Activated CD4-positive, alpha-beta memory T cell treated with anti-CD3 and anti-CD28 coated beads, Interleukin-2, amount 10 ng/mL, durations not matched to agents 7 days and 5 days (primary cell): ENCODE measurements at regions not wholly inside any gene's neighbourhood (a gene's known extent, or its start where the extent isn't known, plus 50 kb on each side); places are given as distances from the start of the nearest gene placed in this dataset.

ENCODE experiments used
- CTCF ChIA-PET: fragments of 350-600 bp; sonication (Branson Sonifier 250); formaldehyde crosslinking; loops from one replicate; lab custom pipeline; 2021; ENCODE audit warnings: antibody characterized with exemption, inconsistent platforms; lab: Charles Lee
- POLR2A ChIA-PET: fragments of 350-600 bp; sonication (Branson Sonifier 250); formaldehyde crosslinking; loops from one replicate; lab custom pipeline; 2021; ENCODE audit warnings: antibody characterized with exemption; lab: Charles Lee
- DNase-seq: peaks from one replicate; pipeline ENCODE4 v3.0.0-alpha.2; 2020
- H3K27ac Mint-ChIP-seq: one replicate; pipeline ENCODE4 v1.8.0; 2021; ENCODE audit warnings: mild to moderate bottlenecking, mixed read lengths
- H3K27me3 Mint-ChIP-seq: one replicate; pipeline ENCODE4 v1.8.0; 2021; ENCODE audit warnings: mixed read lengths
- H3K36me3 Mint-ChIP-seq: one replicate; pipeline ENCODE4 v1.8.0; 2021; ENCODE audit warnings: low read depth, mixed read lengths
- H3K4me1 Mint-ChIP-seq: one replicate; pipeline ENCODE4 v1.8.0; 2021; ENCODE audit warnings: mixed read lengths
- H3K4me3 Mint-ChIP-seq: one replicate; pipeline ENCODE4 v1.8.0; 2021; ENCODE audit warnings: mild to moderate bottlenecking, mixed read lengths
- H3K9me3 Mint-ChIP-seq: one replicate; pipeline ENCODE4 v1.8.0; 2021; ENCODE audit warnings: mixed read lengths

- CTCF ChIA-PET: interaction anchor here (0.6 kb wide), 1 partner anchor 844 kb away, joined by 3 read pairs; no protein-coding TSS in a partner anchor
Observed at GRCh38 chr5:166024970-166025369, 2266.5 kb upstream of the WWC1 start.

DNA sequence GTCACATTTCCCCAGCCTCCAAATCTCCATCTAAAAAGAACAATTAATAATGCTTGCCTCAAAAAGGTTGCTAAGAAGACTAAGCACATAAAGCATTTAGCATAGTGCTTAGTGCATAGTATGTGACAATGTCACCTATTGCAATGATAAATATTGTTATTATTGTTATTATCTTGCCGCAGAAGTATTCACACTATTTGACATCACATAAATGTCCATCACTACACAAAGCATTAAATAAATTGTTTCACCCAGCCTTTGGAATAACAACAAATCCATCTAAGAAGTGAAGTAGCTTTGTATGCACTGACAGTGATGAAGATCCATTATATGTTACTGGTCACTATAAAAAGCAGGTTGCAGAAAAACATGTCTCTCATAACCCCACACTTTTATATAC is 2263.9 kb upstream of the WWC1 start:
- POLR2A ChIA-PET: no interaction called here
- H3K27me3 Mint-ChIP-seq: no peaks in the 10 kb centered on the region
- CTCF ChIA-PET: no interaction called here

More at GRCh38 chr5:166024970-166025369, 2266.5 kb upstream of the WWC1 start:
- Mint-ChIP-seq H3K4me1 (no peaks in the 10 kb centered on the region), H3K36me3 (no peaks in the 10 kb centered on the region), H3K27ac (no peak overlapping the region), H3K4me3 (no peak overlapping the region), H3K27me3 (no peaks in the 10 kb centered on the region), H3K9me3 (peaks cover 10% of the 10 kb centered on the region)
- no peak for DNase-seq
- POLR2A ChIA-PET: no interaction called here

DNA sequence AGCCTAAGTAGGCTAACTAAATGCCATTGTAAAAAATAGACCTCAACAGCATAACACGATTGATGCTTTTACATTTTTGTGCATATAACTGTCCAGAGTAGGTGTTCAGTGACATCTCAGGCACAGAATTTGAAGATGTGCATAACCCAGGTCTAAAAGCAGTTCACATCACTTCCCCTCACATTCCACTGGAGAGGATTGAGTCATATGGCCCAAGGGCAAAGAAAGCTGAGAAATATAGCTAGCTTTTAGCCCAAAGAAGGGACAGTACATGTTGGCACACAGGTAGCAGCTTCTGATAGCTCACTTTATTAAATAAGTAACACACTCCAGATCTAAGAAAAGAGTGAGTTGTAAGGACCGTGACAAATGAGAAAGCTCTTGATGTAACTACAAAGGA is 2259.5 kb upstream of the WWC1 start:
- DNase-seq: no peak
- no peak overlapping the region for H3K4me3 Mint-ChIP-seq
- ChIA-PET CTCF (no interaction called here), POLR2A (no interaction called here)
- H3K9me3 Mint-ChIP-seq: peaks cover 8% of the 10 kb centered on the region
- H3K27me3 Mint-ChIP-seq: no peaks in the 10 kb centered on the region
- H3K4me1 Mint-ChIP-seq: no peaks in the 10 kb centered on the region
- no peaks in the 10 kb centered on the region for H3K36me3 Mint-ChIP-seq
- no peak overlapping the region for H3K27ac Mint-ChIP-seq

More for the DNA sequence above, 2263.9 kb upstream of the WWC1 start:
- DNase-seq: no peak
- Mint-ChIP-seq H3K9me3 (peaks cover 10% of the 10 kb centered on the region), H3K4me3 (no peak overlapping the region), H3K4me1 (no peaks in the 10 kb centered on the region), H3K36me3 (no peaks in the 10 kb centered on the region), H3K27ac (no peak overlapping the region)

- POLR2A ChIA-PET: no interaction called here
- no peaks in the 10 kb centered on the region for H3K27me3 Mint-ChIP-seq
- peaks cover 8% of the 10 kb centered on the region for H3K9me3 Mint-ChIP-seq
- CTCF ChIA-PET: no interaction called here
- H3K4me1 Mint-ChIP-seq: no peaks in the 10 kb centered on the region
- H3K36me3 Mint-ChIP-seq: no peaks in the 10 kb centered on the region
- no peak overlapping the region for H3K27ac Mint-ChIP-seq
- no peak for DNase-seq
- no peak overlapping the region for H3K4me3 Mint-ChIP-seq
Observed at GRCh38 chr5:166032601-166033000, 2258.8 kb upstream of the WWC1 start.

- Mint-ChIP-seq H3K27me3 (no peaks in the 10 kb centered on the region), H3K9me3 (peaks cover 6% of the 10 kb centered on the region), H3K27ac (no peak overlapping the region), H3K4me3 (no peak overlapping the region), H3K4me1 (no peaks in the 10 kb centered on the region), H3K36me3 (no peaks in the 10 kb centered on the region)
- CTCF ChIA-PET: no interaction called here
- POLR2A ChIA-PET: no interaction called here
- DNase-seq: no peak
Observed at GRCh38 chr5:166045961-166046360, 2245.5 kb upstream of the WWC1 start.

- Mint-ChIP-seq H3K4me3 (no peak overlapping the region), H3K9me3 (peaks cover 8% of the 10 kb centered on the region), H3K36me3 (no peaks in the 10 kb centered on the region), H3K4me1 (no peaks in the 10 kb centered on the region), H3K27me3 (no peaks in the 10 kb centered on the region), H3K27ac (no peak overlapping the region)
- CTCF ChIA-PET: no interaction called here
- no peak for DNase-seq
- POLR2A ChIA-PET: no interaction called here
Observed at GRCh38 chr5:166046956-166047355, 2244.5 kb upstream of the WWC1 start.

- ChIA-PET CTCF (no interaction called here), POLR2A (no interaction called here)
- Mint-ChIP-seq H3K36me3 (no peaks in the 10 kb centered on the region), H3K9me3 (peaks cover 9% of the 10 kb centered on the region), H3K4me1 (no peaks in the 10 kb centered on the region), H3K27ac (no peak overlapping the region), H3K27me3 (no peaks in the 10 kb centered on the region), H3K4me3 (no peak overlapping the region)
- no peak for DNase-seq
Observed at GRCh38 chr5:166050531-166050930, 2240.9 kb upstream of the WWC1 start.

DNA sequence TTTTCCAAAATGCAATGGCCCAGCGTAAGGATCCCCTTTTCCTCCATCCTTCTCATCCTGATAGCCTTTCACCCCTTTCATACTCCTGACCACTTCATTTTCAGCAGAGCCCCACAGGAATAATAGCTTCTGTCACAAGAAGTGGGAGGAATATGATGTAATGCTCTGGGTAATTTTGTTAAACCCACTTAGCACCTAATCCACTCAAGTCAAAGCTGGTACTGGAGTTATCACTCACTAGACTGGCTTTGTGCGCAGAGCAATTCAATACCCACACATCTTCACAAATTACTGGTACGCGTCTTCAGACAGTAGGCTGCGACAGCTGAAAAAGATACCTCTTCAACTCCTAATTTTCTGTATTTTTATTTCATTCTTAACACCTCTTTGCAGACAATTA is 2232.8 kb upstream of the WWC1 start:
- CTCF ChIA-PET: no interaction called here
- Mint-ChIP-seq H3K27me3 (no peaks in the 10 kb centered on the region), H3K4me3 (no peak overlapping the region), H3K4me1 (no peaks in the 10 kb centered on the region), H3K9me3 (peaks cover 5% of the 10 kb centered on the region), H3K36me3 (no peaks in the 10 kb centered on the region), H3K27ac (no peak overlapping the region)
- DNase-seq: no peak
- POLR2A ChIA-PET: no interaction called here

DNA sequence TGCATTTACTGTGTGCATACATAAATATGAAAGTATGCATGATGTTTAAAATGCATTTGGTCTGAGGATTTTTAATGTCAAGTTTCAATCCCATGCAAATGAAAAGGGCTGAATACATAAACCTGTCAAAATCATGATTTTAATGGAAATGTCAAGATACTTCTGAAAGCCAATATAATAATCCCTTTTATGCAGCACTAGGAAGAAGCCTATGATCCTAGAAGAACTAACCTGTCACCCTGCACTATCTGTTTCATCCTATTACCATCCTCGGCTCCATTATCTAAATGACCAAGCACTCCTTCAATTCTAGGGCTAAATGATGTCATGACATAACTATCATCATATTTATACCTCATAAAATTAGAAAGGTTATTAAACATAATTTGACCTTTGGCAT is 2229.4 kb upstream of the WWC1 start:
- H3K4me3 Mint-ChIP-seq: no peak overlapping the region
- POLR2A ChIA-PET: no interaction called here
- H3K4me1 Mint-ChIP-seq: no peaks in the 10 kb centered on the region
- no peak for DNase-seq
- no peaks in the 10 kb centered on the region for H3K9me3 Mint-ChIP-seq
- CTCF ChIA-PET: no interaction called here
- H3K27ac Mint-ChIP-seq: no peak overlapping the region
- no peaks in the 10 kb centered on the region for H3K36me3 Mint-ChIP-seq
- H3K27me3 Mint-ChIP-seq: no peaks in the 10 kb centered on the region

DNA sequence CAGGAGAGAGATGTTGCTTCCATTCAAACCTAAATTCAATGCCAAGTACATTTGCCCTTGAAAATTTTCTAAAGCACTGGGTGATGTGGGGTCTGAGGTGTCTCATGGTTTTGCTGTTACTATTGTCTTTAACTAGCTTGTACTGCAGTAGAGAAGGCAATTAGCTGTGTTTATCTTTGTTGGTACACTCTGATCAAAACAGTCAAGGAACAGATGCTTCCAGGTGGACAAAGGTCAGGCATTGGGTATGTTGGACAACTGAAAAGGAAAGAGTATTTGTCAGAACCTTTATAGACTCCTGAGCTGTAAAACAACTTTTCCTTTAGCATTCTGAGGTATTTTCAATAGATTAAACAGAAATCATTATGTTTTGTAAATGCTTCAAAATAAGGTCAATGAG is 2228.7 kb upstream of the WWC1 start:
- ChIA-PET CTCF (no interaction called here), POLR2A (no interaction called here)
- no peaks in the 10 kb centered on the region for H3K4me1 Mint-ChIP-seq
- no peak overlapping the region for H3K4me3 Mint-ChIP-seq
- no peaks in the 10 kb centered on the region for H3K36me3 Mint-ChIP-seq
- DNase-seq: no peak
- H3K27me3 Mint-ChIP-seq: no peaks in the 10 kb centered on the region
- H3K27ac Mint-ChIP-seq: no peak overlapping the region
- no peaks in the 10 kb centered on the region for H3K9me3 Mint-ChIP-seq

DNA sequence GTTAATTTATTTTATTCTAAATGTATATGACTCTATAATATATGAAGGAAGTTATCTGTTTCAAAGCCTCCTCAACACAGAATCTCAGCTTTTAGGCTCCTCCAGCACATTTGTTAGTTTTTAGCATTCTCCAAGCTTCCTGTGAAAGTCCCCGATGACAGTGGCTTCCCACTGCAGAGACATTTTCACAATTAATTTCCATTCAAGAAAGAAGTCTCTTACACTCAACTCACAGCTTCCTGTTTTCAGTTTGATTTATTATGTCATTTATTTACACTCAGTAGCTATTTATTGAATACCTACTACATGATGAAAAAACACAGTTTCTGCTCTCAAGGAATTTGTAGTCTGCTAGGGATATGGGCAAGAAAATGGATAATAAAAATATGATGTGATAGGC is 2228.2 kb upstream of the WWC1 start:
- H3K4me3 Mint-ChIP-seq: no peak overlapping the region
- no peaks in the 10 kb centered on the region for H3K36me3 Mint-ChIP-seq
- no peaks in the 10 kb centered on the region for H3K4me1 Mint-ChIP-seq
- CTCF ChIA-PET: no interaction called here
- H3K9me3 Mint-ChIP-seq: no peaks in the 10 kb centered on the region
- H3K27ac Mint-ChIP-seq: no peak overlapping the region
- no peak for DNase-seq
- POLR2A ChIA-PET: no interaction called here
- no peaks in the 10 kb centered on the region for H3K27me3 Mint-ChIP-seq

DNA sequence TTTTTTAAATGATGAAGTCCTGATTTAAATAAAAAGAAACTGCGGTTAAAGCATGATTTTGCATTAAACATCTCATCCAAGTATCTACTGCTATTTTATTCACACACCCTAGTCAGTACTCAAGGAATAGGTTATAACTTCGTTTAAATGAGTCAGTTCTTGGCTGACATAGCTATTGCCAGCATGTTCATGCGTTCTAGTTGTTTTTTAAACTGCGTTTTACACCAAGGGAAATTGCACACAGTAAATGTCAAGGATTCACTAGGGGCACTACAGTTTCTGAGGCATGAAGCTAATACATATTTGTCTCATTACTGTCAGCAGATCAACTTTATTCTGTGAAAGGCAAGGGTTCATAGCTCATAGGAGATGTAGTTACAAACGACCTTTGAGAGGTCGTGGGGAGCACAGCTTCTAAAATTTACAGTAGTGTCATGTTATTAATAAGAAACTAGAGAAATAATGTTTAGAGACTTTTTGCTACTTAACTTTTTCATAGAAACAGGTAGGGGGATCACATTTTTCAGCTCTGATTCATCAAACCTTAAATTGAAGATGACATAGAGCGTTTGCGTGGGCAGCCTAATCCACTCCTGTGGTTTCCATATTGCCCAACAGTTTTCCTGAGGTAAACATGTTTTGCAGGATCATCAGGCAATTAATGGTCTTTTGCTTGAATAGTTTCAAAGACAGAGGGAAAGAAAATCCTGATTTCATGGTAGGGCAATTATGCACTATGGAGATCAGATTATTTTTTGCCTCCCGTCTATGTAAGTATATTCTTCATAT is 2222.7 kb upstream of the WWC1 start:
- no peak overlapping the region for H3K4me3 Mint-ChIP-seq
- ChIA-PET CTCF (no interaction called here), POLR2A (no interaction called here)
- H3K36me3 Mint-ChIP-seq: no peaks in the 10 kb centered on the region
- no peaks in the 10 kb centered on the region for H3K9me3 Mint-ChIP-seq
- H3K27ac Mint-ChIP-seq: no peak overlapping the region
- H3K27me3 Mint-ChIP-seq: no peaks in the 10 kb centered on the region
- DNase-seq: no peak
- no peaks in the 10 kb centered on the region for H3K4me1 Mint-ChIP-seq

- Mint-ChIP-seq H3K4me1 (no peaks in the 10 kb centered on the region), H3K4me3 (no peak overlapping the region), H3K36me3 (no peaks in the 10 kb centered on the region), H3K9me3 (no peaks in the 10 kb centered on the region), H3K27me3 (no peaks in the 10 kb centered on the region), H3K27ac (no peak overlapping the region)
- POLR2A ChIA-PET: no interaction called here
- CTCF ChIA-PET: interaction anchor here (0.6 kb wide), 1 partner anchor 47 kb away, joined by 3 read pairs; no protein-coding TSS in a partner anchor
- no peak for DNase-seq
Observed at GRCh38 chr5:166073901-166074581, 2217.4 kb upstream of the WWC1 start.
